K562 (cell line): ENCODE measurements at regions not wholly inside any gene's neighbourhood (a gene's known extent, or its start where the extent isn't known, plus 50 kb on each side); places are given as distances from the start of the nearest gene placed in this dataset.
A peak's percentile ranks its signal among the peaks of the same experiment; 100 is the strongest.

Source experiments
- ATAC-seq: fragments of 200-7000 bp; cut with Tn5 transposase; 3 replicates; pipeline ENCODE4 v1.9.1; 2020; ENCODE audit warnings: moderate library complexity
- BruUV-seq: library from RNA; stranded (reverse); fragments of 400-500 nt; replicated peaks from 2 replicates; lab custom pipeline; 2021; lab: Mats Ljungman, UMichigan
- CTCF ChIA-PET: fragments of 300-600 bp; formaldehyde crosslinking; extraction: SDS; loops from one replicate; lab custom pipeline; 2021; ENCODE audit warnings: low intra/inter-chr PET ratio; lab: Yijun Ruan, JAX
- POLR2A ChIA-PET: fragments of 300-600, 350-650 bp; sonication (Branson Sonifier 250); formaldehyde crosslinking; extraction: SDS; loops from one replicate; lab custom pipeline; 2021; ENCODE audit warnings: antibody characterized with exemption, inconsistent platforms; lab: Yijun Ruan, JAX
- DNase-seq, 4 experiments: peaks; one replicate each; pipeline versions ENCODE4 v3.0.0 to v3.0.0-alpha.2; 2011 to 2018; ENCODE audit warnings: low spot score in 3 of 4, mixed read lengths in 3 of 4; ENCODE audit errors: extremely low read depth in 1 of 4
- FAIRE-seq: peaks from 2 replicates; lab custom pipeline; 2011; peaks lifted over from hg19 to GRCh38; lab: Jason Lieb, UNC
- H2AFZ ChIP-seq: 2 replicates; pipeline ENCODE4 v1.6.0; 2011; ENCODE audit warnings: low read depth, low read length, control low read depth, inconsistent platforms
- H3K27ac ChIP-seq: fragments of 200-600 bp; 3 replicates; pipeline ENCODE4 v1.8.0; 2011; ENCODE audit warnings: low read depth, mild to moderate bottlenecking, control low read depth, inconsistent platforms, low read length, moderate library complexity, mixed read lengths; ENCODE audit errors: extremely low read depth
- H3K27me3 ChIP-seq, 2 experiments: fragments of 300-600 bp in 1 of 2; 2 replicates in 1 of 2; 3 replicates in 1 of 2; pipeline versions ENCODE4 v1.6.0 to v1.8.0; 2011; ENCODE audit warnings: inconsistent platforms in 2 of 2, low read length in 2 of 2, mild to moderate bottlenecking in 1 of 2, mixed read lengths in 1 of 2, moderate library complexity in 1 of 2; ENCODE audit not compliant: control insufficient read depth in 2 of 2, insufficient read depth in 2 of 2
- H3K36me3 ChIP-seq: fragments of 300-600 bp; 3 replicates; pipeline ENCODE4 v1.8.0; 2011; ENCODE audit warnings: mild to moderate bottlenecking, low read length, inconsistent platforms; ENCODE audit not compliant: control insufficient read depth, insufficient read depth
- H3K4me1 ChIP-seq, 2 experiments: fragments of 200-600 bp in 1 of 2; replicated peaks in 1 of 2; 2 replicates in 1 of 2; 3 replicates in 1 of 2; pipeline versions ENCODE4 v1.5.1 to v1.8.0; 2011; ENCODE audit warnings: inconsistent platforms in 2 of 2, low read length in 2 of 2, mild to moderate bottlenecking in 1 of 2, mixed read lengths in 1 of 2, moderate library complexity in 1 of 2; ENCODE audit not compliant: control insufficient read depth in 2 of 2, insufficient read depth in 2 of 2
- H3K4me2 ChIP-seq: 2 replicates; pipeline ENCODE4 v1.6.1; 2011; ENCODE audit warnings: low read length, control low read depth, inconsistent platforms, mixed read lengths; ENCODE audit not compliant: insufficient read depth
- H3K4me3 ChIP-seq: fragments of 200-600 bp; sonication (generic), shearing (Covaris generic); 2 replicates; pipeline ENCODE4 v1.5.1; 2016; ENCODE audit warnings: control low read depth, inconsistent platforms
- H3K79me2 ChIP-seq: fragments of 200-600 bp; 3 replicates; pipeline ENCODE4 v1.8.0; 2011; ENCODE audit warnings: low read length, inconsistent platforms; ENCODE audit not compliant: control insufficient read depth, insufficient read depth
- H3K9ac ChIP-seq, 2 experiments: 2 replicates each; pipeline versions ENCODE4 v1.6.0 to v1.6.1; 2011; ENCODE audit warnings: low read depth in 2 of 2, low read length in 2 of 2, control low read depth in 1 of 2, inconsistent platforms in 1 of 2, mild to moderate bottlenecking in 1 of 2, mixed read lengths in 1 of 2; ENCODE audit not compliant: insufficient read depth in 1 of 2
- H3K9me1 ChIP-seq: one replicate; pipeline ENCODE4 v1.6.0; 2011; ENCODE audit warnings: inconsistent platforms, mild to moderate bottlenecking, low read length, moderate library complexity; ENCODE audit not compliant: control insufficient read depth, insufficient read depth
- H3K9me3 ChIP-seq: replicated peaks from 2 replicates; pipeline ENCODE4 v1.5.1; 2011; ENCODE audit warnings: low read depth, low read length, inconsistent platforms; ENCODE audit not compliant: control insufficient read depth, insufficient read depth
- H4K20me1 ChIP-seq: replicated peaks from 2 replicates; pipeline ENCODE4 v1.6.1; 2011; ENCODE audit warnings: low read length, inconsistent platforms, mixed read lengths; ENCODE audit not compliant: control insufficient read depth, insufficient read depth
- CBFA2T2 ChIP-seq: fragments of 450-650 bp; conservative IDR thresholded peaks from 2 replicates; pipeline ENCODE4 v1.6.1; 2017; ENCODE audit warnings: mild to moderate bottlenecking
- CEBPB ChIP-seq: fragments of 450-650 bp; IDR thresholded peaks from 2 replicates; pipeline ENCODE4 v1.6.1; 2016; ENCODE audit warnings: missing genetic modification characterization, missing compliant biosample characterization
- EP300 ChIP-seq: IDR thresholded peaks from 2 replicates; pipeline ENCODE4 v1.6.1; 2012; ENCODE audit warnings: low read length, improper control_type of control experiment
- ETV1 ChIP-seq: fragments of 450-650 bp; conservative IDR thresholded peaks from 2 replicates; pipeline ENCODE4 v1.6.1; 2016; ENCODE audit warnings: missing genetic modification characterization, control low read depth, low read depth, missing compliant biosample characterization
- FOXA3 ChIP-seq, 2 experiments: fragments of 450-650 bp in 1 of 2; sonication (generic) in 1 of 2; formaldehyde crosslinking; IDR thresholded peaks in 1 of 2; conservative IDR thresholded peaks in 1 of 2; 2 replicates each; pipeline versions ENCODE4 v1.4.0 to v1.8.0; 2020 to 2022; ENCODE audit warnings: mild to moderate bottlenecking in 2 of 2, missing genetic modification reagents in 1 of 2
- KDM4B ChIP-seq, 2 experiments: fragments of 450-650 bp in 1 of 2; sonication (generic) in 1 of 2; IDR thresholded peaks; 2 replicates each; pipeline ENCODE4 v1.6.1; 2016 to 2017; ENCODE audit warnings: borderline replicate concordance in 2 of 2, antibody characterized with exemption in 1 of 2, low read depth in 1 of 2, mild to moderate bottlenecking in 1 of 2
- MGA ChIP-seq: fragments of 450-650 bp; IDR thresholded peaks from 2 replicates; pipeline ENCODE4 v1.6.1; 2016; ENCODE audit warnings: mild to moderate bottlenecking, moderate library complexity
- MIER1 ChIP-seq: fragments of 450-650 bp; IDR thresholded peaks from 2 replicates; pipeline ENCODE4 v1.6.1; 2016; ENCODE audit warnings: antibody characterized with exemption, mild to moderate bottlenecking, low read depth
- PHTF2 ChIP-seq: fragments of 250-450 bp; sonication (Bioruptor Pico); IDR thresholded peaks from 2 replicates; pipeline ENCODE4 v1.5.0; 2021; ENCODE audit warnings: mild to moderate bottlenecking
- ZNF76 ChIP-seq: fragments of 250-450 bp; sonication (Bioruptor Pico); IDR thresholded peaks from 2 replicates; pipeline ENCODE4 v1.4.0; 2020; ENCODE audit warnings: mild to moderate bottlenecking, moderate library complexity, borderline replicate concordance
- WGBS: fragments of 100-300 bp; shearing (Covaris generic); methylation state at CpG from one replicate; pipeline ENCODE4 v1.1.6; 2016; ENCODE audit warnings: low coverage, mixed read lengths; ENCODE audit not compliant: insufficient coverage; ENCODE audit errors: missing lambda C conversion rate; 5-methylcytosine and 5-hydroxymethylcytosine counted together
- in situ Hi-C: fragments of 300-500 bp; cut with MboI; formaldehyde crosslinking; loops from 4 replicates; pipeline ENCODE4 v1.15.0; 2018; ENCODE audit warnings: inconsistent platforms, mixed read lengths
- intact Hi-C: fragments of 100-400 bp; cut with micrococcal nuclease; formaldehyde crosslinking; loops from 2 replicates; pipeline ENCODE4 v1.14.2; 2022

DNA sequence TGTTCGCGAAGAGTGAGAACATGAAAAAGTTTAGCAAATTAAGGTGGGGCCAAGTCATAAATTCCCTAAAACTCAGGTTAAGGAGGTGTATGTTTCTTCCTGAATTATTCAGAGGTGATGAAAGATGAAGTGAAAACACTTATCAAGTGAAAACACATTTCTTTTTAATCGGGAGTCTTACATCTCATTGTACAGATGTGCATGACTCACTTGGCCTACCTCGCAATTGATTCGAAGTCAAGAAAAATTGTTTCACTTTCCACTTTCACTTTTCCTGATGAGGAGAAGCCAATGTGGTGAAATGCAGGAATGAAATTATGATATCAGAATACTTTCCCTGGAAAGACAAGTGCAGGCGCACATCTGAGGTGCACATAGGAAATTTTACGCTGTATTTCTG is 78.7 kb downstream of the SLC25A46 start:
- Histone ChIP-seq H3K27me3 (no peaks in the 10 kb centered on the region), H3K4me3 (no peak overlapping the region), H4K20me1 (no peaks in the 10 kb centered on the region), H3K4me1 (no peaks in the 10 kb centered on the region), H3K9me1 (no peaks in the 10 kb centered on the region), H3K4me2 (peak overlapping the region; percentile 6; the same call in 1 of the 2 replicates), H3K9ac (no peak overlapping the region), H3K9me3 (no peaks in the 10 kb centered on the region), H2AFZ (no peak overlapping the region), H3K27ac (no peak overlapping the region), H3K36me3 (no peaks in the 10 kb centered on the region), H3K79me2 (no peaks in the 10 kb centered on the region)
- in situ Hi-C loops, result no loop called here
- intact Hi-C loops, result no loop called here
- 2% methylated on average over 7 of the region's 7 CpGs for WGBS
- DNase-seq (peak; percentile 9 to 15 (median 12)), FAIRE-seq (no peak), ATAC-seq (no peak; the same call in 1 of the 3 replicates)
- ChIA-PET CTCF (no interaction called here), POLR2A (no interaction called here)
- BruUV-seq, result no TSS peak
- TF ChIP-seq FOXA3 (CRISPR knock-in tag; conservative IDR thresholded peaks at IDR 0.05 in 1 of 2, IDR thresholded peaks at IDR 0.05 in 1 of 2) (no peak), CEBPB (0 out of 2 replicates have a peak, but pooled peaks have one; percentile 13), ETV1 (tag) (no peak), KDM4B (IDR thresholded peaks at IDR 0.05; ENCODE audit: borderline replicate concordance in 2 of 2, low read depth in 1 of 2) (no peak), ZNF76 (no peak), MGA (no peak), PHTF2 (CRISPR knock-in tag) (no peak), CBFA2T2 (peak; percentile 61; the same call in 1 of the 2 replicates), EP300 (peak; percentile 35; the same call in 1 of the 2 replicates), MIER1 (no peak)
